ENCODE measurements at regions not wholly inside any gene's neighbourhood (a gene's known extent, or its start where the extent isn't known, plus 50 kb on each side); places are given as distances from the start of the nearest gene placed in this dataset.

DNA sequence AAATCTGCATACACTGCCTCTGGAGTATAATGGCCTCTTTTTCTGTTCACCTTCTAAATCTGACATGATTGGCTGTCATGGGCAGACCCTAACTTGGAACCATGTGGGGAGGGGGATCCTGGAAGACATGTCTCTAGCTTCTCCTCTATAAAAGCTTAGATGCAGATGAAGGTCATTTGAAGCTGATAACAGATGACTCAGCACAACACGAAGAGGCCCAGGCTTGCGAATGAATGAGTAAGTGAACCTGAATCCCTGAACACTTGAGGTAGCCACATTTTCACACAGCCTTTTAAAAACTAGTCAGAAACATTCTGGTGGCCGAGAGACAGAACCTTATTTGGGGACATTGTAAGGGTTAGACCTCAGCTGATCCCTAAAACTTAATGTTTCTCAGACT, 282.6 kb downstream of the ELAVL2 start:
- no peak overlapping the region for H3K27ac ChIP-seq
- no peak for TF ChIP-seq ZFX (IDR thresholded peaks at IDR 0.05; ENCODE audit: borderline replicate concordance)
- TF ChIP-seq, protein P1, sequence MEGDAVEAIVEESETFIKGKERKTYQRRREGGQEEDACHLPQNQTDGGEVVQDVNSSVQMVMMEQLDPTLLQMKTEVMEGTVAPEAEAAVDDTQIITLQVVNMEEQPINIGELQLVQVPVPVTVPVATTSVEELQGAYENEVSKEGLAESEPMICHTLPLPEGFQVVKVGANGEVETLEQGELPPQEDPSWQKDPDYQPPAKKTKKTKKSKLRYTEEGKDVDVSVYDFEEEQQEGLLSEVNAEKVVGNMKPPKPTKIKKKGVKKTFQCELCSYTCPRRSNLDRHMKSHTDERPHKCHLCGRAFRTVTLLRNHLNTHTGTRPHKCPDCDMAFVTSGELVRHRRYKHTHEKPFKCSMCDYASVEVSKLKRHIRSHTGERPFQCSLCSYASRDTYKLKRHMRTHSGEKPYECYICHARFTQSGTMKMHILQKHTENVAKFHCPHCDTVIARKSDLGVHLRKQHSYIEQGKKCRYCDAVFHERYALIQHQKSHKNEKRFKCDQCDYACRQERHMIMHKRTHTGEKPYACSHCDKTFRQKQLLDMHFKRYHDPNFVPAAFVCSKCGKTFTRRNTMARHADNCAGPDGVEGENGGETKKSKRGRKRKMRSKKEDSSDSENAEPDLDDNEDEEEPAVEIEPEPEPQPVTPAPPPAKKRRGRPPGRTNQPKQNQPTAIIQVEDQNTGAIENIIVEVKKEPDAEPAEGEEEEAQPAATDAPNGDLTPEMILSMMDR (IDR thresholded peaks at IDR 0.05) = no peak

DNA sequence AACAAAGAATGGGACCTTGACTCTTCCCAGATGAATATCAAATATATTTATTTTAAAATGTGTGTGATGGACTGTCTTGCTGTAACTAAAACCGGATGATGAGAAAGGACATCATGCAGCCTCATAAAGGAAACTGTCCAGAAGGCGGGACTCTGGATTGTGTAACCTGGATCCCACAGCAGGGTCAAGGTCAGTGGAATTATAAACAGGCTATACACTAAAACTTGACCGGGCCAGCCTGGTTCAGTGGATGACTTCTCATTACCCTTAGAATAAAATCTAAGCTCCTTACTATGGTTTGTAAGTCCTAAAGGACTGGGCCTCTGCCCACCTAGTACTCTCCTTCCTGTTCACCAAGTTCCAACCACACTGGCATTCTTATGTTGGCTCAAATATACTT, 280.3 kb downstream of the ELAVL2 start:
- no peak for TF ChIP-seq ZFX (IDR thresholded peaks at IDR 0.05; ENCODE audit: borderline replicate concordance)
- TF ChIP-seq, protein P1 (IDR thresholded peaks at IDR 0.05) = no peak
- H3K27ac ChIP-seq = no peak overlapping the region

DNA sequence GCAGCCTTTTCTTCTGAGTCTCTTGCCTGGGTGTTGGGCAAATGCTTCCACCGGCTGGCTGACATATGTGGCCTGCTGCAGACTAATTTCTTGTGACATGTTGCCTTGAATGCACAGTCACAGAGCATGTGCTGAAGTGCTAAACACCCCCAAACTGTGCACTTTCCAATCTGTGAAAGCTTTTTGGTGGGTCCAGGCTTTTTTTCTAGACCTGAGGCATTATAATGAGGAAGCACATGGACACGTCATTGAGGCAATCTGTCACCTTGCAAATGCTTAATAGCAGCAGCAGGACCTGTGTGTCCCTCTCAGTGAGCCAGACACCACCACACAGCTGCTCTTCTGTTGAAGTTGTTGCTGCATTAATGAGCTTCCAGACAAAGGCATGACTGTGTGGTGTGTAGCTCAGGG, 274.7 kb downstream of the ELAVL2 start:
- H3K27ac ChIP-seq = no peak overlapping the region
- TF ChIP-seq, protein P1 (IDR thresholded peaks at IDR 0.05) = no peak
- no peak for TF ChIP-seq ZFX (IDR thresholded peaks at IDR 0.05; ENCODE audit: borderline replicate concordance)

DNA sequence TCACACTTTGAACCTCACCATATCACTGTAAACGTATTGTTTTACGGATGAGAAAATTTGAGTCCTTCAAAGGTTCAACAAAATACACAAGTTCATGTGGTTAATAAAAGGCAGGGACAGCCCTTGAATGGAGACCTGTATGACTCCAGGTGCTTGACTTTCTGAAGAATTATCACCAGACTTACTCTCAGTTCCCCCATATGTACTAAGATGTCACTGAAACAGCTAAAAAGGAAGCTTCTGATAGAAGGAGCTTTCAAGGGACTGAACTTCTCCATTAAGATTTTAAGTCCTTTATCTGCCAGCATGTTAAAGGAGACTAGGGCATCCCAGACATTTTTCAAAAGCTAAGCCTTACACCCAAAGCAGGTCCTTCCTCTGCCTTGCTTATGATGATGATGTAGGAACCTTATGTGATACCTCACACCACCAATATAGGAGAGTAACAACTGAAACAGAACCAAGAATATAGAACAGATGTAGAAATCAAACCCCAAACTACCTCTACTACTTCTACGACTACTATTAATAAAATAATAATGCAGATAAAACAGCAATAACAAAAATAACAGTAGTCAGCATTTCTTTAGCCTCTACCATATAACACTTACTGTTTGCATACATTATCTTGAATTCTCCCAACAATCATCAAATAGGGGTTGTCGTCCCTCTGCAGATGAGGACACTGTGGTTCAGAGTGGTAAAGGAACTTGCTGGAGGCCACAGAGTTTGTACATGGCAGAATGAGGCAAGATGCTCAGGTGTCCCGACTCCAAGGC, 273.9 kb downstream of the ELAVL2 start:
- no peak overlapping the region for H3K27ac ChIP-seq
- TF ChIP-seq ZFX (IDR thresholded peaks at IDR 0.05; ENCODE audit: borderline replicate concordance) = no peak
- TF ChIP-seq, protein P1 (IDR thresholded peaks at IDR 0.05) = no peak

DNA sequence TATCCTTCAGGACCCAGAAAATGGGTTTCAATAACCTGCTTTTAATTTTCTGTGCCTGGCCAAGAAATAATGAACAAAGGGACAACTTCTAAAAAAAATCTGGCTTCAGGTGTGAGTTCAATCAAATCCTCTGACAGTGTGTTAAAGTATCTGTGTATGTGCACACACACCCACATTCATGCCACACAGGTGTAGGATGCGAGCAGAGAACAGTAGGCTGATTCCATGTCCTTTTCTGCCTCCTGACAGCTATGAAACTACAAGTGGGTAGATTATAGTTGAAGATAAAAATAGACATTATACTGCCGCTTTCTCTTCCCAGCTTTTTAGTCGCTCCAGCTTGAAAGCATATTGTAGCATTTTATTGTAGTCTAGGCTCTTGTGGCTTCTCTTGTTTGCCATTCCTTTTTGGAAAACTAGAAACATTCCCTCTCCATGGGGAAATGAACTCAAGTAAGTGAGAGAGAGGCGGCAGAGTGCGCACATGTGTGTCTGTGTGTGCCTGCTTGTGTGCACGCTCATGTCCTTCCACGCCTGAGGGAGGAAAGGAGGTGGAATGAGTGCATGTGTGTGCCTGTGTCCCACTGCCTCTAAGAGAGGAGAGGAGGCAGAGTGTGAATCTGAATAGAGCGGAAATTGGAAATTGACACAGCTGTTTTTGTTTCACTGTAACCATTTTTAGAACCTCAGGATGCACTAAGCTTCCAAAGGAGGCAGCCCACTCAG, 273.0 kb downstream of the ELAVL2 start:
- TF ChIP-seq, protein P1 (IDR thresholded peaks at IDR 0.05) = no peak
- no peak for TF ChIP-seq ZFX (IDR thresholded peaks at IDR 0.05; ENCODE audit: borderline replicate concordance)

DNA sequence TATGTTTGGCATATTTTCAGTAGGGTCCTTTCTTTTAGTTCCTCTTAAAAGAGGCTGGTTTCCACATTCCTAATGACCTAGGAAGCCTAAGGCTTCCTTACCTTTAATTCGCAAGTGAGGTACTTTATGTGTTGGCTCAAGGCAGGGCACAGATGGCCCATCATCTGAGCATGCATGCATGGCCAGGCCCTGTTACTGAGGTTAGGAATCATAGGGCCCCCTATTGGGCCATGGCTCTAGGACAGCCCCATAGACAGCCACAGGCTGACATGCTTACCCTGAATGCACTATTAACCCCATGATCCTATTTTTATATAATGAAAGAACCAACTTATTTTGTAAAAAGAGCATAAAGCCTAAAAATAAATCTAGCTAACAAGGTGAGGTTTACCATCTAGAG, 271.4 kb downstream of the ELAVL2 start:
- no peak overlapping the region for H3K27ac ChIP-seq
- no peak for TF ChIP-seq ZFX (IDR thresholded peaks at IDR 0.05; ENCODE audit: borderline replicate concordance)

More for the DNA sequence above, 273.0 kb downstream of the ELAVL2 start:
- H3K27ac ChIP-seq = no peak overlapping the region

DNA sequence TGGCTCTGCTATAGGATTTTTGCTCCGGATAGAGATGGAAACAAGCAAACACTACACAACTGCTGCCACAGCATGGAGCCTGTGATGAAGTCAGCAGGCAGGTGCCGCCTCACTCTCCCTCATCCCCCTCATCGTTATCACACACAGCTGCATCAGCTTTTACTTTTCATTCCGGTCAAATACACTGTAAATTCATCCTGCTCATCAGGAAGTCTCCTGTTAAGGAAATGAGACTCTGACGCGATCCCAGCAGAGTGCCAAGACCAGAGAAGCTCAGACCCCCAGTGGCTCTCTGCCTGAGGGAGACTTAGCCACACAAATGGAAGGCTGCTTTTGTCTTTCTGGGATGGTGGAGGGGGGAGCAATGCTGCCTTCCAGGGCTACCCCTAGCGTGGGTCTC, 270.2 kb downstream of the ELAVL2 start:
- TF ChIP-seq, protein P1 (IDR thresholded peaks at IDR 0.05) = no peak
- no peak for TF ChIP-seq ZFX (IDR thresholded peaks at IDR 0.05; ENCODE audit: borderline replicate concordance)
- H3K27ac ChIP-seq = no peak overlapping the region
